HT-29 (cell line): ENCODE measurements at regions not wholly inside any gene's neighbourhood (a gene's known extent, or its start where the extent isn't known, plus 50 kb on each side); places are given as distances from the start of the nearest gene placed in this dataset.
"Not testable (repeated sequence)": the region's sequence is repeated elsewhere in the genome, so short reads cannot be mapped to it uniquely, and the experiment has no call there.

Experiments
- DNase-seq: peaks from one replicate; pipeline ENCODE4 v3.0.0-alpha.2; 2015; ENCODE audit warnings: low spot score

- DNase-seq, result no peak
These were observed 113.7 kb downstream of the WNT7A start for GRCh38 chr3:13766128-13766527.

GRCh38 chr3:13764161-13764560 is 115.7 kb downstream of the WNT7A start:
- DNase-seq, result no peak

GRCh38 chr3:13762906-13763305 is 117.0 kb downstream of the WNT7A start:
- no peak for DNase-seq

GRCh38 chr3:13750731-13751130 is 129.1 kb downstream of the WNT7A start:
- DNase-seq, result no peak

- DNase-seq, result no peak
These were observed 129.7 kb downstream of the WNT7A start for GRCh38 chr3:13750215-13750614.

GRCh38 chr3:13749063-13749764 is 130.7 kb downstream of the WNT7A start:
- DNase-seq, result no peak

- DNase-seq, result no peak
These were observed 131.5 kb downstream of the WNT7A start for GRCh38 chr3:13748276-13748879.

GRCh38 chr3:13747627-13748026 is 132.2 kb downstream of the WNT7A start:
- DNase-seq, result no peak

GRCh38 chr3:13746385-13746784 is 133.5 kb downstream of the WNT7A start:
- no peak for DNase-seq

- no peak for DNase-seq
These were observed 134.2 kb downstream of the WNT7A start for GRCh38 chr3:13745636-13746035.

- no peak for DNase-seq
These were observed 139.1 kb downstream of the WNT7A start for GRCh38 chr3:13740795-13741194.

- DNase-seq, result not testable (repeated sequence)
These were observed 146.1 kb downstream of the WNT7A start for GRCh38 chr3:13733726-13734125.

- no peak for DNase-seq
These were observed 151.4 kb downstream of the WNT7A start for GRCh38 chr3:13728487-13728886.

GRCh38 chr3:13727890-13728289 is 152.0 kb downstream of the WNT7A start:
- no peak for DNase-seq

GRCh38 chr3:13723676-13724207 is 156.1 kb downstream of the WNT7A start:
- DNase-seq, result no peak

- DNase-seq, result no peak
These were observed 157.7 kb downstream of the WNT7A start for GRCh38 chr3:13722178-13722577.

GRCh38 chr3:13718436-13718835 is 161.4 kb downstream of the WNT7A start:
- DNase-seq, result no peak

- DNase-seq, result no peak
These were observed 161.9 kb downstream of the WNT7A start for GRCh38 chr3:13718000-13718399.

GRCh38 chr3:13717222-13717895 is 162.5 kb downstream of the WNT7A start:
- DNase-seq, result no peak

- no peak for DNase-seq
These were observed 163.2 kb downstream of the WNT7A start for GRCh38 chr3:13716540-13717221.

GRCh38 chr3:13715961-13716360 is 163.9 kb downstream of the WNT7A start:
- no peak for DNase-seq
